NCI-H524 (cell line): ENCODE measurements at regions not wholly inside any gene's neighbourhood (a gene's known extent, or its start where the extent isn't known, plus 50 kb on each side); places are given as distances from the start of the nearest gene placed in this dataset.
A peak's percentile ranks its signal among the peaks of the same experiment; 100 is the strongest.
"Not testable (repeated sequence)": the region's sequence is repeated elsewhere in the genome, so short reads cannot be mapped to it uniquely, and the experiment has no call there.

Experiments used
- DNase-seq, 2 experiments: peaks; one replicate each; lab custom pipeline; 2025; lab: John Stamatoyannopoulos, UW

DNA sequence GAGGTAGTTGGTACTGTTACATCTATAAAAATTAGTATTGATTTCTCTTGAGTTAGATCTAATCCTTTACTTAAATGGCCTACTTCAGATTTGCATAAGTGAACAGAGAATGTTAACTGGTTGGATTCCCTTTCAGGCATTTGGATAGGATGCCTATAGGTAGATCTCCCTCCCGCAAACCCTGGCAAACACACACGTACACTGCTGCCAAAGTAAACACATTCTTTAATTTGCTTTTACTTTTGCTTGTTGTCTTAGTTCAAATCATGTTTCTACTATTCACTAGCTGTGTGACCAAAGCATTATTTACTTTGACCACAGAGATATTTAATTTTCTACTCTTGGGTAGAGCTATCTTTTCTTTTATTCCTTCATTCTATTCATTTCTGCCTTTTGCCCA lies 936.1 kb upstream of the FBXO33 start:
- no peak for DNase-seq

- no peak for DNase-seq
Measured at GRCh38 chr14:40367717-40368116, 935.5 kb upstream of the FBXO33 start.

- no peak for DNase-seq
Measured at GRCh38 chr14:40365305-40365704, 933.1 kb upstream of the FBXO33 start.

GRCh38 chr14:40362856-40363255 lies 930.6 kb upstream of the FBXO33 start:
- DNase-seq = no peak

DNA sequence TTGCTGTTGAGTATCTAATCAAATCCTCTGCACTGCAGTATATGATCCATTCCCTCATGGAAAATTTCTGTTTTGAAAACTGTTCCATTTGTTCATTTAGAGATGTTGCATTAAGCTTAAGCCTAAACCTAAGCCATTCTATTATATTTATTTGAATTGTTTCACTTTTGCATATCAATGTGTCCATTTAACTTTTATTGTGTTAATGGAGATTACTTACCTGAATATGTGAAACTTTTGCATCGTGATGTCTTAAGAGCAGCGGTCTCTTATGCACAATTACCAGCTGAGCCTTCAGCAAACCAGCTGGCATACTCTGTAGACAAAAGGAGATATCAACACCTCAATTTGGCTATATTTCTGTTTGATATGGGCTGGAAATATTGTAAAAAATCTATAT lies 922.5 kb upstream of the FBXO33 start:
- no peak for DNase-seq

GRCh38 chr14:40348104-40348503 lies 915.9 kb upstream of the FBXO33 start:
- DNase-seq = peak in 1 of 2 experiments; percentile 39

DNA sequence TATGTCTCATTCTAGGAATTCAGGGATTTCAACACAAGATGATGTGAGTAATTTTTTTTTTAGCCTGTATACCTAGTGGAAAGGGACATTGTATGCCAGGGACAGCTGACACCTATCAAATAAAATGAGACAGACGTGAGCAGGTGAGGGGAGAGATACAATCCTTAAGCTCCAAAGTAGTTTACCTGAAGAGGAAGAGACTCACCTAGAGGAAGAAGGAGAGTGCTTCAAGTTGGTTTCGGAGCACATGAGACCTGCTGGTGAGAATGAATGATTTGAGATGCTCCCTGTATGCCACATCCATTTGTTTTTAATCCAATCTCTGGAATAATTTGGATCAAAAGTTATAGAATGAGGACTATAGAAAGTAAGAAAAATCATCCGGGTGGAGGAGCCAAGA lies 915.4 kb upstream of the FBXO33 start:
- peak in 1 of 2 experiments; percentile 20 for DNase-seq

GRCh38 chr14:40346275-40346674 lies 914.0 kb upstream of the FBXO33 start:
- no peak for DNase-seq

- no peak for DNase-seq
Measured at GRCh38 chr14:40345334-40345733, 913.1 kb upstream of the FBXO33 start.

DNA sequence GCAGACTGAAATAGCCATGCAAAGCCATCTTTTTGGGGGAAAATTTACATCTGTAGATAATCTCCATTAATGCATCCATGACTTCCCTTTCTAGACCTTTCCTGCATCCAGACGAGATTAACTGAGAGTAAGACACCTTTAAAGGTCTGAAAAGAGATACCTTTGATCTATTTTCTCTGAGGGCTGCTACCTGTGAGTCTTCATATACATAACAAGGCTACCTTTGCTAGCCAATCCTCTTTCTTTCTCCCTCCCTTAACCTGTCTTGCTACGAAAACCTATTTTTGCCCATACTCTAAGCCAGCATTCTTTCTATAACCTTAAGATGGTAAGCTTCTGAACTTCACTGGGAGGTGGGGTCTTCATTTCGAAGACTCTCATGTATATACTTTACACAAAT lies 908.5 kb upstream of the FBXO33 start:
- DNase-seq = no peak

DNA sequence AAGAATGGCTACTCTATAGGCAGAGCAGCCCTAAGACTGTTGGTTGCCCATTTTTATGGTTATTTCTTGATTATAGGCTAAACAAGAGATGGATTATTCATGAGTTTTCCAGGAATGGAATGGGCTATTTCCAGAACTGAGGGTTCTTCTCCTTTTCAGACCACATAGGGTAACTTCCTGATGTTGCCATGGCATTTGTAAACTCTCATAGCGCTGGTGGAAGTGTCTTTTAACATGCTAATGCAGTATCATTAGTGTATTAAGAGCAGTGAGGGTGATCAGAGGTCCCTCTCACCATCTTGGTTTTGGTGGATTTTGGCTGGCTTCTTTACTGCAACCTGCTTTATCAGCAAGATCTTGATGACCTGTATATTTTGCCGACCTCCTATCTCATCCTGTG lies 904.6 kb upstream of the FBXO33 start:
- no peak for DNase-seq

DNA sequence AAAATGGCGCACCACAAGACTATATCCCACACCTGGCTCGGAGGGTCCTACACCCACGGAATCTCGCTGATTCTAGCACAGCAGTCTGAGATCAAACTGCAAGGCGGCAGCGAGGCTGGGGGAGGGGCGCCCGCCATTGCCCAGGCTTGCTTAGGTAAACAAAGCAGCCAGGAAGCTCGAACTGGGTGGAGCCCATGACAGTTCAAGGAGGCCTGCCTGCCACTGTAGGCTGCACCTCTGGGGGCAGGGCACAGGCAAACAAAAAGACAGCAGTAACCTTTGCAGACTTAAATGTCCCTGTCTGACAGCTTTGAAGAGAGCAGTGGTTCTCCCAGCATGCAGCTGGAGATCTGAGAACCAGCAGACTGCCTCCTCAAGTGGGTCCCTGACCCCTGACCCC lies 894.3 kb upstream of the FBXO33 start:
- DNase-seq = not testable (repeated sequence)

- no peak for DNase-seq
Measured at GRCh38 chr14:40318211-40318719, 886.0 kb upstream of the FBXO33 start.

- no peak for DNase-seq
Measured at GRCh38 chr14:40317690-40318089, 885.5 kb upstream of the FBXO33 start.

- no peak for DNase-seq
Measured at GRCh38 chr14:40312296-40312695, 880.1 kb upstream of the FBXO33 start.

DNA sequence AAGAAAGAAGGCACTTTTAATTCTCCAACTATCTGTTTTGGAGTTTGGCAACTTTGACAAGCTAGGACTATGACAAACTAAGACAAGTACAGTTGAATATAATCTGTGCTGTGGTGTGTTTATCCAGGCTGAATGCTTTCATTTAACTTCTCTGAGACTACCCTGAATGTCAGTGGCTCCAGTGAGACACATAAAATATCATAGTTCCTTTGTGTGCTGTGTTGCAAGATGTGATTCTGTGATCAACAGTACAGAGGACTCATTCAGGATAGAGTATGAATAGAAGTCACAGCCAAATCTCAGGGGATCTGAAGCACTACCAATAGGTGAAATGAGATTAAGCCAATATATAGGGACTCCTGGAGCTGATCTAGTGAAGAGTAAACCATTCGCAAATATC lies 876.9 kb upstream of the FBXO33 start:
- no peak for DNase-seq

DNA sequence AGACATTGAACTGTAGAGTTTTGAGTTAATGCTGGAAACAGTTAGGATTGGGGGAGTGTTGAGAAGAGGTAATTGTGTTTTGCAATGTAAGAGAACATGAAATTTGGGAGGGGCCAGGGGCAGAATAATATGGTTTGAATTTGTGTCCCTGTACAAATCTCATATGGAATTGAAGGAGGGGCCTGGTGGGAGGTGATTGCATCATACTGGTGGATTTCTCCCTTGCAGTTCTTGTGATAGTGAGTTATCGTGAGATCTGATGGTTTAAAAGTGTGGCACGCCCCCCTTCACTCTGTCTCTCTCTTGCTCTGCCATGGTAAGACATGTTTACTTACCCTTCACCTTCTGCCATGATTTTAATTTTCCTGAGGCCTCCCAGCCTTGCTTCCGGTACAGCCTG lies 876.0 kb upstream of the FBXO33 start:
- no peak for DNase-seq

DNA sequence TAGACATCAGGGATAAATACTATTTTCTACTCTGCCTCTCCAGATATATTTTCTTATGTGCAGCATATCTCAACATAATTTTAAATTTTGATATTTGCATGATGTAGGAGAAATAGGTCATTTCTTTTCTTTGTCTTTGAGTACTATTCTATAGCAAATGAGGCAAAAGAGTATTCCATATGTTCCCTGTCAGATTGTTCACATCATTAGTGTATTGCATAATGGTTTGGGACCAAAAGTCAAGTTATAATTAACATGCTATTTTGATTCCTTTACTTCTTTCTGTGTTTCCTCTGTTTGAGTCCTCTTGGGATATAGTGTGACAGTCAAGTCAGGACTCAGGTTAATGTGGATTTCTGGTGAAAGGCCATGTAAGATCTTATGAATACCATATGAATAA lies 864.6 kb upstream of the FBXO33 start:
- DNase-seq = no peak

DNA sequence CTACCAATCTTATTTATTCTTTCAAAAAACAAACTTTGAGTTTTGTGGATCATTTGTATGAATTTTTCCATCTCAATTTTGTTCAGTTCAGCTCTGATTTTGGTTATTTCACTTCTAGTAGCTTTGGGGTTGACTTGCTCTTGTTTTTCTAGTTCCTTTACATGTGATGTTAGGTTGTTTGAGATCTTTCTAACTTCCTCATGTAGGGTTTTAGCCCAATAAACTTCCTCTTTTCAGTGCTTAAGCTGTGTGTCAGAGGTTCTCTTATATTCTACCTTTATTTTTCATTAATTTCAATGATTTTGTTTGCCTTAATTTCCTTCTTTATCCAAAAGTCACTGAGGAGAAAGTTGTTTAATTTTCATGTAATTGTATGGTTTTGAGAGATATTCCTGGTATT lies 860.4 kb upstream of the FBXO33 start:
- DNase-seq = no peak

- no peak for DNase-seq
Measured at GRCh38 chr14:40282196-40282595, 850.0 kb upstream of the FBXO33 start.

DNA sequence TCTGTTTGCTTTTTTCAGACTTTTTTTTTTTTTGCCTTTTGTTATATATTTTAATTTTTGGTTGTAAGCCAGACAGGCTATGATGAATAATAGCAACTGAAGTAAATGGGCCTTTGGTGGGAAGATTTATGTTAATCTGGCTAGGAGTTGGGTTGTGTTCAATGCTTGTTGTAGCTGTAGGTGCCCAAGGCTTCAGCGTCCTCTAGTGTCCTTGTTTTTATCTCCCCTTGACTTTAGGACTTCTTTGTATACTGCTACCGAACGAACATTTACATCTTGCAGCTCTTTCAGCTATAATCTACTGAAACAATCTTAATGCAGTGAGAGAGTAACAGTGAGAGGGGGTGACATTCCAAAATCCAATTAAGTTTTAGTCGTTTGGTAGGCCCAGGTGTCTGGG lies 848.4 kb upstream of the FBXO33 start:
- DNase-seq = no peak

- DNase-seq = no peak
Measured at GRCh38 chr14:40273417-40273816, 841.2 kb upstream of the FBXO33 start.

GRCh38 chr14:40271480-40271879 lies 839.2 kb upstream of the FBXO33 start:
- no peak for DNase-seq

GRCh38 chr14:40269436-40269835 lies 837.2 kb upstream of the FBXO33 start:
- DNase-seq = no peak

DNA sequence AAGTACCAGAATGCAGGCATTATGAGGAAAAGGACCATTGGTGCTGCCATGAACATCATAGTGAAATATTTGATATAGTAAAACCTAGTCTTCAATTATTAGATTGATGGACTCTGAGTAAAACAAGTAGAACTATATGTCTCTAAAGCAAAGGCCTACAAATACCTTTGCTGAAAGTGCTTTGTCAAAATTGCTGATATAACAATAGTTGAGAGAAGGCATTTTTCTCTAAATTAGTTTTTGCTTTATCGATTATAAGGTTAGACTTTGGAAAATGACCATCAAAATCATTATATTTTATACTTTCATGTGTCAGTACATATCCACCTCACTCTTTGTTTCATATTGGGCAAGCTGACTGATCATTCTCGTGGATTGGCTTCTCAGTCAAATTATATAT lies 836.0 kb upstream of the FBXO33 start:
- DNase-seq = no peak
